ENCODE measurements at regions not wholly inside any gene's neighbourhood (a gene's known extent, or its start where the extent isn't known, plus 50 kb on each side); places are given as distances from the start of the nearest gene placed in this dataset.

DNA sequence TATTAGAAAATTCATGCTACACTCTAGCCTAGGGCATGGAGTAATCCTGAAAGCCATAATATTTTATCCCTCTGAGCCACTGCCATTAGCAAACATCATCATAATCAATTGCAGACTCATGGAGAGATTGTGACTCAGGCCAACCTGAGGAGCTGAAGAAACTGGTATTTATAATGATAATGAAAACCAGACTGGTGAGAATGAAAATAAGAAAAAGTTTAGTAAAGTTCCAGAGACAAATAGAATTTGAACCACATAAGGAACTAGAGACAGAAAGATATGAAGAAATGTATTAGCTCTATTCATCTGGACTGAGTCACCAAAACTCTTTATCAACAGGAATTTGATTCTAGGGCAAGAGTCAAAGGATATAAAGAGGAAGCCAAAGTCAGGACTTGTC, 158.7 kb downstream of the DRD1 start:
- DNase-seq (ENCODE audit: low spot score): no peak

DNA sequence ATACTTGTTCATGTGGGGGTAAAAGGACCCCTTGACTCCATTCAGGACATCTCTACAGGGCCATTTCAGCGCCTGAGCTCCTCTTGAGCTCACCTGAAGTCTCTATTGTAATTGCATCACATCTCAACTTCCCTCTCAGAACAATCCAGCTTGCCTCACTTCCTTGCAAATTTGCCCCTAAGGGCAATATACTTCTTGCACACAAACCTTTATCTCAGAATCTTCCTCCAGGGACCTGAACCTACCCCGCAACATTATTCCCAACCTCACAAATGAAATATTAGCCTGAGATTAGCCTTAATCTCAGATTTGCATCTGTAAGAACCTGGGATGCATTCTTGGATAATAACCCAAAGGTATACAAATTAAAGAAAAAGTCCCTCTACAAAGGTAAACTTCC, 159.2 kb downstream of the DRD1 start:
- no peak for DNase-seq (ENCODE audit: low spot score)

DNA sequence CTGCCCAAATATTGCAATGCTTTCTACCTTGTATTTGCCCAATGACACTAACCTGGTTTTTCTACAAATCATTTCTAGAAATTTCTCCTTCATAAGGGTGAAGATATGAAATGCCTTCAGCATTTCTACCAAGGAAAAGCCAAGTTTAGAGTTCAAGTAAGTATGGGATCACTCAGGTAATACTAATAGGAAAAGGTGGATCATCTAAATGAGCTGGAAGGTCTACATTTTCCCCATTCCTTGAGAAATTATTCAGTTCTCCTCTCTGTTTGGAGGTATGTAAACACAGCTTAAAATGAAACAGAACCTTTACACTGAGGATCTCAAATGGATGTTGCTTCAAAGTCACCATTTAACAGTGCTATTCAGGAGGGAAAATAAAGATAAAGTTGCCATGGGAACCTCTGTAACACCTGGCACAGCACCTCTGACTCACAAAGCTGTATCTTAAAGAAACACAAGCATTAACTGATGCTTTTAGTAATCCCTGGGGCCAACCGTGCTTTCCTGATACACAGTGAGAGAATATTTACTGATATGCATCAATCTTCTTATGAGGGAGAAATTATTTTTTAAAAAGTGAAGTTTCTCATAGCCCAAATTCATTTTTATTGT, 161.3 kb downstream of the DRD1 start:
- no peak for DNase-seq (ENCODE audit: low spot score)

- DNase-seq (ENCODE audit: low spot score): no peak
Observed at GRCh38 chr5:175281714-175282113, 162.3 kb downstream of the DRD1 start.

GRCh38 chr5:175281257-175281656, 162.7 kb downstream of the DRD1 start:
- no peak for DNase-seq (ENCODE audit: low spot score)

DNA sequence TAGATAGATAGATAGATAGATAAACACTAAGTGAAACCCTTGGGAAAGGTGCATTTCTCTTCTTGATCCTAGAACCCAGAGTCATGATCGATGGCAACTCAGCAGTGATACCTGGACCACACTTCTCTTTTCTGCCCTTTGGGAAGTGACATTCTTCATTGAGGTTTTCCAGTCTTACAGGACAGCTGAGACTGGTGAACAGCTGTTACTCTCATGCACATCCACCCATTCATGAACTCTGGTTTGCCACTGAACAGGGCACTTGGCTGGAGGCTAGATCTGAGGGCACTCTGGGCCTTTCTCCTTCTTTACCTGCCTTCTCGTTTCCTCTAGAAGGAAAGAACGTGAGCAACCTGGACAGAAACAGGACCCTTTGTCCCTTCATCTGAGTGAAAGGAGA, 164.5 kb downstream of the DRD1 start:
- DNase-seq (ENCODE audit: low spot score): no peak

GRCh38 chr5:175275748-175276147, 168.2 kb downstream of the DRD1 start:
- no peak for DNase-seq (ENCODE audit: low spot score)

GRCh38 chr5:175275097-175275496, 168.9 kb downstream of the DRD1 start:
- DNase-seq (ENCODE audit: low spot score): no peak

DNA sequence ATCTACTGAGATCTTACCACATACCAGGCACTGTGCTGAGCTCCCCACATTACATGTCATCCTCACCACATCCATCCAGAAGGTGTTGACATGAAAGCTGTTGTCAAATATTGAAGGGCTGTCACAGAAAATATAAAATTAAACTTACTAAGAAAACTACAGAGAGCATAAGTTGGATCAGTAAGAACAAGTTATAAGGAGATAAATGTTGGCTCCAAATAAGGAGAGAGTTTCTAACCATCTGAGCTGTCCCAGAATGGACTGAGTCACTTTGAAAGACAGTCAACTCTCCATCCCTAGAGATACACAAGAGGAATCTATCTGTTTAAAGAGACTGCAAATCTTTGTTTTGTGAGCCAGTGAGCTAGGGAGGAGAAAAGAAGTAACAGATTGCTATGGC, 169.8 kb downstream of the DRD1 start:
- DNase-seq (ENCODE audit: low spot score): no peak

DNA sequence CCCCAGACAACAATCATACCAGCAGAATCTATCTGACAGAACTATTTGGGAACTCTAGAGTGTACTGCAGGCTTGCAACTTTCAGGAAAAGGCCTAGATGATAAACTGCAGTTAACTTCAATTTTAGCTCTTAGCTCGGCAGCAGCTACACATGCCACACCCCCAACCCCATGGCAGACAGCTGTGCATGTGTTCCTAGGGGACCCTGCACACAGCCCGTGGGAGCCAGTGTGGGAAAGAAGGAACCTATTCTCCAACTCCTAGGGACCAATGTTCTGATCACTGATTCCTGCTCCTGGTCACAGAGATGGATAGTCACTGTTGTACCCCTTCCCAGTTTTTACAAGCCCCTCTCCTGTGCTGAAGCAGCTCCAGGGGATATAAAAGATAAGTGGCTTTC, 179.6 kb downstream of the DRD1 start:
- DNase-seq (ENCODE audit: low spot score): no peak

DNA sequence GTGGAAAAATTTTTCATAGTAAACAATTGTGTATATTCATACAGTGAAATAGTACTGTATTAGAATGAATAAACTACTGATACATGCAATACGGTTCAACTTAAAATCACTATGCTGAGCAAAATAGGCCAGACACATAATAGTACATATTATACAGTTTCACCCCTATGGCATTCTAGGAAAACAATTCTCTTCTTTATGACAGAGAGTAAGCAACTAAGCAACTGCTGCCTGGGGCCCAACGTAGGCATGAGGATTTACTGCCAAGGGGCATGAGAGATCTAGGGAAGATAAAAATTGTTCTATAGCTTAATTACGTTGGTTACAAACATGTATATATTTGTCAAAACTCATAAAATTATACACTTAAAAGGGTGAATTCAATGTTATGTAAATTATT, 180.2 kb downstream of the DRD1 start:
- DNase-seq (ENCODE audit: low spot score): no peak

DNA sequence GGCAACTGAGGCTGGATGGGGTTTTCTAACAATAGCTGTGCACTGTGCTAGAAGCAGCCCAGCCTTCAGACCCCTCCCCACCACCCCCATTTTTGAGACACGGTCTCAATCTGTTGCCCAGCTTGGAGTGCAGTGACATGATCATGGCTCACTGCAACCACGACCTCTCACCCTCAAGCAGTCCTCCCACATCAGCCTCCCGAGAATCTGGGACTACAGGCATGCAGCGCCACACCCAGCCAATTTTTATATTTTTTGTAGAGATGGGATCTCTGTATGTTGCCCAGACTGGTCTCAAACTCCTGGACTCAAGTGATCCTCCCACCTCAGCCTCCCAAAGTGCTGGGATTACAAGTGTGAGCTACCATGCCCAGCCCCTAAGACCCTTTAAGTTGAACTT, 182.5 kb downstream of the DRD1 start:
- no peak for DNase-seq (ENCODE audit: low spot score)

GRCh38 chr5:175261037-175261436, 182.9 kb downstream of the DRD1 start:
- DNase-seq (ENCODE audit: low spot score): no peak

GRCh38 chr5:175257847-175258194, 186.2 kb downstream of the DRD1 start:
- no peak for DNase-seq (ENCODE audit: low spot score)

GRCh38 chr5:175257128-175257846, 186.7 kb downstream of the DRD1 start:
- DNase-seq (ENCODE audit: low spot score): no peak

DNA sequence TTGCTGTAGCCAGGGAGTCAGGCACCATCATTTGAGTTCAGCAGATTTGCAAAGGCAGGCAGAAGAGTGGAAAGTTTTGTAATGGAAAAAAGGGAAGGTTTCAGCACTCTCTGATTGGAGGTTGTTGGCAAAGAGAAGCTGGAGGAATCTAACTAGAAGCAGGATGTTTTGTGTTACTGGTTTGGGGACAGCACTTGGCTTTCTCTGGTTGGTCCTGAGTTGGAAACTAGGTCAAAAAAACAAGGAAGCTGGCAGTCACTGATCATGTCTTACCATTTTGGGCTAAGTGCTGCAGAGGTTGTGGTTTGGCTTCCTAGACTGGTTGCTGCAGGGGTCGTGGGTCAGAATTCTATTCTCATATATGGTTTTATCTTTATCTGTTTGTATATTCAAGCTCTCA, 189.8 kb downstream of the DRD1 start:
- no peak for DNase-seq (ENCODE audit: low spot score)

DNA sequence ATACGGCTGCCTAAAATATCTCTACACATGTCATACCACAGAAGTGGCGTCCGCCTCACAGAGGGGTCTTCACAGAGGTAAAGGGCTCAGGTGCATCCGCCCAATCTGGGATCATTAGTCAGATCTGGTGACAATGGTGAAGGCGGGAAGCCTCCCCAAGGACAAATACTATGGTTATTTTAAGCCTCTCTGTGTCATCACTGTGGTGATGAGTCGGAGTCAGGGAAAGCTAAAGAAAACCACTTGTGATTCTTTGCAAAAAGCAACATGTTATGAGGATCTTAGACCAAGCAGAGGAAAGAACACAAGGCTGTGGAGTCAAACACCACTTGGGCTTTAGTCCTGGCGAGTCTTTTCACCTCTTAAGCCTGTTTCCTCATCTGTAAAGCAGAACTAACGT, 190.4 kb downstream of the DRD1 start:
- no peak for DNase-seq (ENCODE audit: low spot score)

- no peak for DNase-seq (ENCODE audit: low spot score)
Observed at GRCh38 chr5:175252234-175252805, 191.7 kb downstream of the DRD1 start.

GRCh38 chr5:175250426-175250825, 193.6 kb downstream of the DRD1 start:
- no peak for DNase-seq (ENCODE audit: low spot score)

- no peak for DNase-seq (ENCODE audit: low spot score)
Observed at GRCh38 chr5:175248416-175248905, 195.5 kb downstream of the DRD1 start.

DNA sequence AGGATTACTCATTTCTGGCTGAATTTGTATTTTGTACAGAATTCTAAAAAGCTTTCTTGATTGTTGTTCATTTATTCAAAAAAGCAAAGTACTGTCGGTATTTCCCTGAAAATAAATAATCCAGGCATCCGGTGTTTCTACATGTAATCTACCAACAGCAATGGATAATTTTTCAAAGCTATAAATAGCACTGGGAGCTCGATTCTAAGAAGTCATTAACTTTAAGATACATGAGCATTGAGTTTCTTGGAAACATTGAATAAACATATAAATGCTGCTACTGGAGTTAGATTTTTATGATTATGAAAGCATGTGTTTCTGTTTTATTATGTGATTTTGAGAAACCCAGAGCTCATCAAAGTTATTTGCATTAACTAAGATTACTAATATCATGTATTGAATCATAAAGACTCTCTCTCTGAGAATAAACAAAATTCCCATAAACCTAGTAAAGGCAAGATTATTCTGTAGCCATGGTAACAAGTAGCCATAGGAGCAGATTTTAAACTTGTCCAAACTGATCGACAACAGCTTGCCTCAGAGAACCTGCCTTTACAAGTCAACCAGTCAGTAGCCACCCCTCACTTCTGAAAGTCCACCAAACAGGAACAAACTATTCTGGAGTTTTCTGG, 197.0 kb downstream of the DRD1 start:
- no peak for DNase-seq (ENCODE audit: low spot score)

- no peak for DNase-seq (ENCODE audit: low spot score)
Observed at GRCh38 chr5:175246242-175246888, 197.6 kb downstream of the DRD1 start.

- DNase-seq (ENCODE audit: low spot score): no peak
Observed at GRCh38 chr5:175243441-175243840, 200.5 kb downstream of the DRD1 start.

All from Ammon's horn (tissue), 1 donor.